ENCODE measurements at regions not wholly inside any gene's neighbourhood (a gene's known extent, or its start where the extent isn't known, plus 50 kb on each side); places are given as distances from the start of the nearest gene placed in this dataset.

GRCh38 chr1:5578690-5579089 lies 413.5 kb downstream of the NPHP4 start:
- Mint-ChIP-seq H3K4me3 (no peak overlapping the region), H3K9me3 (no peaks in the 10 kb centered on the region), H3K4me1 (no peaks in the 10 kb centered on the region), H3K27me3 (peaks cover 60% of the 10 kb centered on the region), H3K36me3 (ENCODE audit: insufficient read depth) (peaks cover 3% of the 10 kb centered on the region), H3K27ac (ENCODE audit: low read depth) (no peak overlapping the region)
- ATAC-seq (replicated peaks; ENCODE audit: extremely low read depth, poor library complexity, severe bottlenecking) = no peak
- no peak for DNase-seq (ENCODE audit: low spot score in 2 of 2)

GRCh38 chr1:5577255-5578040 lies 414.8 kb downstream of the NPHP4 start:
- no peaks in the 10 kb centered on the region for H3K9me3 Mint-ChIP-seq
- peaks cover 2% of the 10 kb centered on the region for H3K36me3 Mint-ChIP-seq (ENCODE audit: insufficient read depth)
- H3K27ac Mint-ChIP-seq (ENCODE audit: low read depth) = no peak overlapping the region
- H3K4me3 Mint-ChIP-seq = no peak overlapping the region
- no peaks in the 10 kb centered on the region for H3K4me1 Mint-ChIP-seq
- H3K27me3 Mint-ChIP-seq = peaks cover 60% of the 10 kb centered on the region
- DNase-seq (ENCODE audit: low spot score in 2 of 2) = no peak
- ATAC-seq (replicated peaks; ENCODE audit: extremely low read depth, poor library complexity, severe bottlenecking) = no peak

GRCh38 chr1:5576673-5577065 lies 415.6 kb downstream of the NPHP4 start:
- no peak overlapping the region for H3K4me3 Mint-ChIP-seq
- no peak for DNase-seq (ENCODE audit: low spot score in 2 of 2)
- H3K36me3 Mint-ChIP-seq (ENCODE audit: insufficient read depth) = peaks cover 2% of the 10 kb centered on the region
- no peaks in the 10 kb centered on the region for H3K9me3 Mint-ChIP-seq
- peaks cover 60% of the 10 kb centered on the region for H3K27me3 Mint-ChIP-seq
- ATAC-seq (replicated peaks; ENCODE audit: extremely low read depth, poor library complexity, severe bottlenecking) = no peak
- H3K27ac Mint-ChIP-seq (ENCODE audit: low read depth) = no peak overlapping the region
- H3K4me1 Mint-ChIP-seq = no peaks in the 10 kb centered on the region

- ATAC-seq (replicated peaks; ENCODE audit: extremely low read depth, poor library complexity, severe bottlenecking) (no peak), DNase-seq (ENCODE audit: low spot score in 2 of 2) (no peak)
- Mint-ChIP-seq H3K9me3 (peaks cover under 1% of the 10 kb centered on the region), H3K36me3 (ENCODE audit: insufficient read depth) (peaks cover 2% of the 10 kb centered on the region), H3K4me1 (no peaks in the 10 kb centered on the region), H3K4me3 (no peak overlapping the region), H3K27me3 (peaks cover 54% of the 10 kb centered on the region), H3K27ac (ENCODE audit: low read depth) (no peak overlapping the region)
Measured at GRCh38 chr1:5576011-5576672, 416.1 kb downstream of the NPHP4 start.

- Mint-ChIP-seq H3K4me1 (no peaks in the 10 kb centered on the region), H3K27ac (ENCODE audit: low read depth) (no peak overlapping the region), H3K9me3 (peaks cover 5% of the 10 kb centered on the region), H3K4me3 (no peak overlapping the region), H3K27me3 (peaks cover 48% of the 10 kb centered on the region), H3K36me3 (ENCODE audit: insufficient read depth) (peaks cover 2% of the 10 kb centered on the region)
- DNase-seq (ENCODE audit: low spot score in 2 of 2) (no peak), ATAC-seq (replicated peaks; ENCODE audit: extremely low read depth, poor library complexity, severe bottlenecking) (no peak)
Measured at GRCh38 chr1:5575396-5575940, 416.8 kb downstream of the NPHP4 start.

- Mint-ChIP-seq H3K9me3 (peaks cover 8% of the 10 kb centered on the region), H3K4me1 (no peaks in the 10 kb centered on the region), H3K27me3 (peaks cover 42% of the 10 kb centered on the region), H3K4me3 (no peak overlapping the region), H3K36me3 (ENCODE audit: insufficient read depth) (peaks cover 2% of the 10 kb centered on the region), H3K27ac (ENCODE audit: low read depth) (no peak overlapping the region)
- ATAC-seq (replicated peaks; ENCODE audit: extremely low read depth, poor library complexity, severe bottlenecking) = no peak
- DNase-seq (ENCODE audit: low spot score in 2 of 2) = no peak
Measured at GRCh38 chr1:5574641-5575040, 417.6 kb downstream of the NPHP4 start.

GRCh38 chr1:5572794-5573193 lies 419.4 kb downstream of the NPHP4 start:
- ATAC-seq (replicated peaks; ENCODE audit: extremely low read depth, poor library complexity, severe bottlenecking) (no peak), DNase-seq (ENCODE audit: low spot score in 2 of 2) (no peak)
- peaks cover 16% of the 10 kb centered on the region for H3K9me3 Mint-ChIP-seq
- H3K4me3 Mint-ChIP-seq = no peak overlapping the region
- no peaks in the 10 kb centered on the region for H3K4me1 Mint-ChIP-seq
- peaks cover 2% of the 10 kb centered on the region for H3K36me3 Mint-ChIP-seq (ENCODE audit: insufficient read depth)
- peaks cover 53% of the 10 kb centered on the region for H3K27me3 Mint-ChIP-seq
- H3K27ac Mint-ChIP-seq (ENCODE audit: low read depth) = no peak overlapping the region

- Mint-ChIP-seq H3K27ac (ENCODE audit: low read depth) (no peak overlapping the region), H3K9me3 (peaks cover 16% of the 10 kb centered on the region), H3K27me3 (peaks cover 52% of the 10 kb centered on the region), H3K4me1 (no peaks in the 10 kb centered on the region), H3K36me3 (ENCODE audit: insufficient read depth) (peaks cover 2% of the 10 kb centered on the region), H3K4me3 (no peak overlapping the region)
- ATAC-seq (replicated peaks; ENCODE audit: extremely low read depth, poor library complexity, severe bottlenecking) = no peak
- no peak for DNase-seq (ENCODE audit: low spot score in 2 of 2)
Measured at GRCh38 chr1:5571861-5572401, 420.3 kb downstream of the NPHP4 start.

- H3K27me3 Mint-ChIP-seq = peaks cover 47% of the 10 kb centered on the region
- no peak overlapping the region for H3K27ac Mint-ChIP-seq (ENCODE audit: low read depth)
- no peak overlapping the region for H3K4me3 Mint-ChIP-seq
- H3K9me3 Mint-ChIP-seq = peaks cover 16% of the 10 kb centered on the region
- ATAC-seq (replicated peaks; ENCODE audit: extremely low read depth, poor library complexity, severe bottlenecking) (no peak), DNase-seq (ENCODE audit: low spot score in 2 of 2) (no peak)
- peaks cover 2% of the 10 kb centered on the region for H3K36me3 Mint-ChIP-seq (ENCODE audit: insufficient read depth)
- H3K4me1 Mint-ChIP-seq = no peaks in the 10 kb centered on the region
Measured at GRCh38 chr1:5571438-5571837, 420.8 kb downstream of the NPHP4 start.

GRCh38 chr1:5570931-5571330 lies 421.3 kb downstream of the NPHP4 start:
- H3K27me3 Mint-ChIP-seq = peaks cover 49% of the 10 kb centered on the region
- H3K9me3 Mint-ChIP-seq = peaks cover 16% of the 10 kb centered on the region
- ATAC-seq (replicated peaks; ENCODE audit: extremely low read depth, poor library complexity, severe bottlenecking) (no peak), DNase-seq (ENCODE audit: low spot score in 2 of 2) (no peak)
- no peak overlapping the region for H3K4me3 Mint-ChIP-seq
- no peaks in the 10 kb centered on the region for H3K4me1 Mint-ChIP-seq
- no peak overlapping the region for H3K27ac Mint-ChIP-seq (ENCODE audit: low read depth)
- peaks cover 2% of the 10 kb centered on the region for H3K36me3 Mint-ChIP-seq (ENCODE audit: insufficient read depth)

GRCh38 chr1:5568321-5568720 lies 423.9 kb downstream of the NPHP4 start:
- Mint-ChIP-seq H3K9me3 (peaks cover 16% of the 10 kb centered on the region), H3K36me3 (ENCODE audit: insufficient read depth) (no peaks in the 10 kb centered on the region), H3K4me3 (no peak overlapping the region), H3K27me3 (peaks cover 55% of the 10 kb centered on the region), H3K4me1 (no peaks in the 10 kb centered on the region), H3K27ac (ENCODE audit: low read depth) (no peak overlapping the region)
- DNase-seq (ENCODE audit: low spot score in 2 of 2) (no peak), ATAC-seq (replicated peaks; ENCODE audit: extremely low read depth, poor library complexity, severe bottlenecking) (no peak)

GRCh38 chr1:5567839-5568238 lies 424.4 kb downstream of the NPHP4 start:
- Mint-ChIP-seq H3K27me3 (peaks cover 51% of the 10 kb centered on the region), H3K27ac (ENCODE audit: low read depth) (no peak overlapping the region), H3K36me3 (ENCODE audit: insufficient read depth) (no peaks in the 10 kb centered on the region), H3K9me3 (peaks cover 16% of the 10 kb centered on the region), H3K4me1 (no peaks in the 10 kb centered on the region), H3K4me3 (no peak overlapping the region)
- no peak for ATAC-seq (replicated peaks; ENCODE audit: extremely low read depth, poor library complexity, severe bottlenecking)
- DNase-seq (ENCODE audit: low spot score in 2 of 2) = no peak

GRCh38 chr1:5566924-5567323 lies 425.3 kb downstream of the NPHP4 start:
- DNase-seq (ENCODE audit: low spot score in 2 of 2) = no peak
- H3K4me1 Mint-ChIP-seq = no peaks in the 10 kb centered on the region
- no peaks in the 10 kb centered on the region for H3K36me3 Mint-ChIP-seq (ENCODE audit: insufficient read depth)
- H3K9me3 Mint-ChIP-seq = peaks cover 16% of the 10 kb centered on the region
- no peak for ATAC-seq (replicated peaks; ENCODE audit: extremely low read depth, poor library complexity, severe bottlenecking)
- H3K27me3 Mint-ChIP-seq = peaks cover 43% of the 10 kb centered on the region
- no peak overlapping the region for H3K27ac Mint-ChIP-seq (ENCODE audit: low read depth)
- no peak overlapping the region for H3K4me3 Mint-ChIP-seq
